C4-2B (cell line): ENCODE measurements at regions not wholly inside any gene's neighbourhood (a gene's known extent, or its start where the extent isn't known, plus 50 kb on each side); places are given as distances from the start of the nearest gene placed in this dataset.

ENCODE experiments used
- ZFX ChIP-seq: fragments of 450-650 bp; IDR thresholded peaks from 2 replicates; pipeline ENCODE4 v1.6.1; 2017
- TF ChIP-seq, protein P1 (sequence below): fragments of 450-650 bp; conservative IDR thresholded peaks from 2 replicates; pipeline ENCODE4 v1.5.1; 2017; ENCODE audit warnings: mild to moderate bottlenecking

DNA sequence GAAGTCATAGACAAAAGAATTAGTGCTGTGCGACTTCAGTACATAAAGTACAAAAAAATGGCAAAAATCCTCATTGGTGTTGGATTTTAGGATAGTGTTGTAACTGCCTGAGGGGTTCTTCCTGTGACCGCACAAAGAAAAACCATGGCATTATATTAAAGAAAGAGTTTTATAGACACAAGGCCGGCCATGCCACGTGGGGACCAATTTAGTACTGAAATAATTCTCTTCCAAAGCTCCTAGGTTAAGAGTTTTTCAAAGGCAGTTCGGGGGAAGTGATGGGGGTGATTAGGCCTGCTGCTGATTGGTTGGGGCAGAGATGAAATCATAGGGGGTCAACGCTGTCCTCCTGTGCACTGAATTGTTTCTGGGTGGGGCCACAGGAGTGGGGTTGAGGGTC is 150.9 kb upstream of the EEA1 start:
- TF ChIP-seq, protein P1, sequence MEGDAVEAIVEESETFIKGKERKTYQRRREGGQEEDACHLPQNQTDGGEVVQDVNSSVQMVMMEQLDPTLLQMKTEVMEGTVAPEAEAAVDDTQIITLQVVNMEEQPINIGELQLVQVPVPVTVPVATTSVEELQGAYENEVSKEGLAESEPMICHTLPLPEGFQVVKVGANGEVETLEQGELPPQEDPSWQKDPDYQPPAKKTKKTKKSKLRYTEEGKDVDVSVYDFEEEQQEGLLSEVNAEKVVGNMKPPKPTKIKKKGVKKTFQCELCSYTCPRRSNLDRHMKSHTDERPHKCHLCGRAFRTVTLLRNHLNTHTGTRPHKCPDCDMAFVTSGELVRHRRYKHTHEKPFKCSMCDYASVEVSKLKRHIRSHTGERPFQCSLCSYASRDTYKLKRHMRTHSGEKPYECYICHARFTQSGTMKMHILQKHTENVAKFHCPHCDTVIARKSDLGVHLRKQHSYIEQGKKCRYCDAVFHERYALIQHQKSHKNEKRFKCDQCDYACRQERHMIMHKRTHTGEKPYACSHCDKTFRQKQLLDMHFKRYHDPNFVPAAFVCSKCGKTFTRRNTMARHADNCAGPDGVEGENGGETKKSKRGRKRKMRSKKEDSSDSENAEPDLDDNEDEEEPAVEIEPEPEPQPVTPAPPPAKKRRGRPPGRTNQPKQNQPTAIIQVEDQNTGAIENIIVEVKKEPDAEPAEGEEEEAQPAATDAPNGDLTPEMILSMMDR = no peak
- no peak for TF ChIP-seq ZFX
